Amygdala (tissue), 56 donors: ENCODE measurements at regions not wholly inside any gene's neighbourhood (a gene's known extent, or its start where the extent isn't known, plus 50 kb on each side); places are given as distances from the start of the nearest gene placed in this dataset.
A peak's percentile ranks its signal among the peaks of the same experiment; 100 is the strongest.

Source experiments
- DNase-seq, 56 donors: peaks; one replicate each; lab custom pipeline; 2025; lab: John Stamatoyannopoulos, UW

DNA sequence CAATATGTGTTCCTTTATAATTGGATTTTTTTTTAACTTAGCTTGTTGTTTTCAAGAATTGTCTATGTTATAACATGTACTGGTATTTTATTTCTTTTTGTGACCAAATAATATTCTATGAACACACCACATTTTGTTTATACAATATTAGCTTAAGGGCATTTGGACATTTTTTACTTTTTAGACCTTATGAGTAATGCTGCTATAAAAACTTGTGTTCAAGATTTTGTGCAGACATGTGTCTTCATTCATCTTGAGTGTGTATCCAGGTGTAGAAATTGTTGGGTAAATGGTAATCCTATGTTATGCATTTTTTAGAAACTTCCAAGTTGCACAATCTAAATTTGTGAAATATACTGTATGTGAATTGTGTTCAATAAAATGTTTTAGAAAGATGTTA is 936.7 kb downstream of the CCSER2 start:
- DNase-seq: no peak

DNA sequence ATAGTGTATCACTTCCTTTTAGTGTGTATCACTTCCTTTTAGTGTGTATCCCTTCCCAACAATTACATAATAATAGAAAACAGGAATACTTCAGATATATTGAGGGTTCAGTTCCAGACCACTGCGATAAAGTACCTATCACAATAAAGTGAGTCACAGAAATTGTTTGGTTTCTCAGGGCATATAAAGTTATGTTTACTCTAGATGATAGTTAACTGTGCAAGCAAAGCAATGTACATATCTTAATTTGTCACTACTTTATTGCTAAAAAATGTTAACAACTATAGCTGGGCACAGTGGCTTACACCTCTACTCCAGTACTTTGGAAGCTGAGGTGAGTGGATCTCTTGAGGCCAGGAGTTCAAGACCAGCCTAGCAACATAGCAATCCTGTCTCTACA is 938.4 kb downstream of the CCSER2 start:
- no peak for DNase-seq

DNA sequence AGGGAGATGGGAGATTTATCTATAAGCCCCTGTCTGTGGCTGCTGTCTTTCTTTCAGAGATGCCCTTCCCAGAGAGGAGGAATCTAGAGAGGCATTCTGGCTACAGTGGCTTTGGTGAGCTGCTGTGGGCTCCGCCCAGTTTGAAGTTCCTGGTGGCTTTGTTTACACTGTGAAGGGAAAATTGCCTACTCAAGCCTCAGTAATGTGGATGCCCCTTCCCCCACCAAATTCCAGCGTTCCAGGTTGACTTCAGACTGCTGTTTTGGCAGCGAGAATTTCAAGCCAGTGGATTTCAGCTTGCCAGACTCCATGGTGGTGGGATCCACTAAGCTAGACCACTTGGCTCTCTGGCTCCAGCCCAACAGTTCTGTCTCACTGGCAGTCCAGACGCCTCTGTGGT is 951.6 kb downstream of the CCSER2 start:
- DNase-seq: no peak

DNA sequence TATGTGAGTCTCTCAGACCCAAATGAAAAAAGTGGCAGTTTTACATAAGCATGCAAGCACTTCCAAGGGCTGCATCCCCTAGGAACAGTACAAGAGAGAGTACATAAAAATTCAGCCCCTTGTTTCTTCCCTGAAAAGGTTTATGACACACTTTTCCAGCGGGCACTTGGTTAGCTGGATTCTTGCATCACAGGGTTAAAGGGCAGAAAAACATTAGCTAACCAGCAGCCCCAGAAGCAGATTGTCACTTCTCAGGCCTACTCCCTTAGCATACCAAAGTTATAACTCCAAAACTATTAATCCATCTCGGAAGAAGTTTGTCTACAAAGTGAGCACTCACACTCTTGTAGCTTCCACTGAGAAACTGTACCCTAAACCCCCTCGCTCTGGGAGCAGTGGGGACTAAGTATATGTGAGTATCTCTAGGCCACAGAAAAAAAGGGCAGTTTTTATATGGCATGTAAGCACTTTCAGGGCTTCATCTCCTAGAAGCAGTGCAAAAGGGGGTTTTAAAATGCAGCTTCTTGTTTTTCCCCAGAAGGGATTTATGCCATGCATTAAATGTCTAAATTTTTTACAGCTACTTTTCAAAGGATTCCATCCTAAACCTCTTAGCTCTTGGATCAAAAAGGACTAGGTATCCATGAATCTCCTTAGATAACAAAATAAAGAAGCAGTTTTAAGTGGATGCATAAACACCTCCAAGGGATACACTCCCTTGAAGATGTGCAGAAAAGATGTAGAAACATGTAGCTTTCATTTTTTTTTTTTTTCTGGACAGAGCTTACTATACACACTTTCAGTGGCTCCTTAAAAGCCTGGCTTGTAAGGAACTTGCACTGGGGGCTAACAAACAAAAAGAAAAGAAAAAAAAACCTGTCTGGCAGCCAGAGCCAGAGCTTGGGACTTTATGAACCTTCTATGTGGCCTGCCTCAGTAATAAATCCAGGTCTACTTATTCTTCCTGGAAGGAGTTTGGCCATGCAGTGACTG is 956.7 kb downstream of the CCSER2 start:
- no peak for DNase-seq

DNA sequence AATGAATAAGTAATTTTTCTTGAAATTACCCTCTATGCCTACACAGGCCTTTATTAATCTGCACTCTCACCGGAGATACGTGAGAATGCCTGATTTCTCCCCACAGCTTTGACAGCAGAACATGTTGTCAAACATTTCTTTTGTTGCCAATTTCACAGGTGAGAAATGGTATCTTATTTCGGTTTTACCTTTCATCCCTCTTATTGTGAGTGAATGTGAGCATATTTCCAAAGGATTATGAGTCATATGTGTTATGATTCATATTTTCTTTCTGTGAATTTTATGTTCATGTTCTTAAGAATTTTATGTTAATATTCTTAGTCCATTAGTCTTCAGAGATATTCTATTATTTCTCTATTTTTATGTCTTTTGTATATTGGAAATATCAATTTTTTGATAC is 965.1 kb downstream of the CCSER2 start:
- no peak for DNase-seq

DNA sequence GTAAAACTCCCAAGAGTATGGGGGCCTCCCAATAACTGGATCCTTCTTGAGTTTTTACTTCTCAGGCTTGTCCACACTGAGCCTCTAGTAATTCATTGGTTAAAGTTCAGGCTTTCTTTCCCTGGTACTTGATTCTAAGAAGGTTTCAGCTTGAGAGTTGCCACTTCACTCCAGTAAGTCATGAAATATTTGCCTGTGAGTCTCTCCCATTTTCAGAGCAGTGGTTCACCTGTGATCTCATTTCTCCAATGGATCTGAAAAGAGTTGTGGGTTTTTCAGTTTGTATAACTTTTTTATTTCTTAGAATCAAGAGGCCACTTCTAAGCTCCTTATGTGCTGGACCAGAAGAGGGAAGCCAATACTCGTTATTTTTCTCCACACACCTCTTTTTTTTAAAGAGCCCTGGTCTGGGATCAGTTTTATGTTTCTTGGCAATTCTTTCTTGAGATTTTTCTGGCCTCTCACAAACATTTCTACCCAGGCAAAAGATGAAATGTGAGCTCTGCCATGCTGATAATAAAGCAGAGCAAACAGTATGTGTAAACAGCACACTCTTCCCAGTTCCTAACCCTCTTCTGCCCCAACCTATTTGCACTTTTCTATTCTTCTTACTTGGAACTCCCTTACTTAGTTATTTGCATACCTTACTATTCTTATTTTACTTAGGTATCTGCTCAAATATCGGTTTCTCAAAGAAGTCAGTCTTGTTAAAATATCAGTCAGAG is 983.4 kb downstream of the CCSER2 start:
- DNase-seq: no peak

DNA sequence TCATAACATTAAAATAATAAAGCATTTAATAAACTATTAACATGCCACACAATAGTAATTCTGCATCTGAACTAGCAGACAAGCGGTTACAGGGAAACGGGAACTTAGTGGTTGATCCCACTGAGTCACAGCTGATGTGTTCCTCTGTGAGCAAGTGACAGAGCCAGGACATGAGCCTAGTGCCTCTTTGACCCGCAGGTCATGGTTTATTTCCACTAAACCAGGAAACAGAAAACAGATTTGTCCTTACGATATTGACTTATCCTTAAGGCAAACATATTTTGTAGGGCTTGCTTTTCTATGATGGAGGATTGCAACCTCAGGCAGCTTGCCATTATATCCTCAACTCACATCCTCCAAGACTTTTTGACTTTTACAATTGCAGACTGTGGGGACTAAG is 987.3 kb downstream of the CCSER2 start:
- DNase-seq: no peak

DNA sequence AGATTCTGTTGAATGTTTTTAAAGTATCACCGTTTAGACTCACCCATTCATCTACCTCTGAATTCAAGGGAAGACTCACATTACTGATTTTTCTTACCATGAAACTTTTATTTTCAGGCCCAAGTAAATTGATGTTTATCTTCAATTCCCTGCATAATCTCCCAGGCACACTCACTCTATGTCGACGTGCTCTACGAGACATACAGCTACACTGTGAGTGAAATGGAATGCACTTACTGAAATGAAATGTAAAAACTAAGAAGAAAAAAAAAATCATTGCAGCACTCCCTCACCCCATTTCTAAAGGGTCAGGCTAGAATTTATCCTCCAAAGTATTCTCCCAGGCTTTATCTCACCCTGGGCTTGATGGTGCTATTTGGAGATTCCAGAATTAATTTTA is 987.9 kb downstream of the CCSER2 start:
- no peak for DNase-seq

DNA sequence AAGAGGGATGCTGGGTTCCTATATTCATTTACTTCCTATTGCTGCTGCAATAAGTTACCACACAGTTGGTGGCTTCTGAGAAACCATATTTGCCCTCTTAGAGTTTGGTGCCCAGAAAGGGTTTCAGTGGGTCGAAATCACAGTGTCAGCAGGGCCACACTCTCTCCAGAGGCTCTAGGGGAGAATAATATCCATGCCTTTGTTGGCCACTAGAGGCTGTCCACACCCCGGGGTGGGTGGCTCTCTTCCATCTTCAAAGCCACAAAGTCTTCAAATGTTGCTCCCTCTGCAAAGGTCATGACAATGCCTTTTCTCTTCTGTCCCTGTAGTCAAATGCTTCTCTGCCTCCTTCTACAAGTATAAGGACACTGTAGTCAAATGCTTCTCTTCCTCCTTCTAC is 989.4 kb downstream of the CCSER2 start:
- DNase-seq: no peak

DNA sequence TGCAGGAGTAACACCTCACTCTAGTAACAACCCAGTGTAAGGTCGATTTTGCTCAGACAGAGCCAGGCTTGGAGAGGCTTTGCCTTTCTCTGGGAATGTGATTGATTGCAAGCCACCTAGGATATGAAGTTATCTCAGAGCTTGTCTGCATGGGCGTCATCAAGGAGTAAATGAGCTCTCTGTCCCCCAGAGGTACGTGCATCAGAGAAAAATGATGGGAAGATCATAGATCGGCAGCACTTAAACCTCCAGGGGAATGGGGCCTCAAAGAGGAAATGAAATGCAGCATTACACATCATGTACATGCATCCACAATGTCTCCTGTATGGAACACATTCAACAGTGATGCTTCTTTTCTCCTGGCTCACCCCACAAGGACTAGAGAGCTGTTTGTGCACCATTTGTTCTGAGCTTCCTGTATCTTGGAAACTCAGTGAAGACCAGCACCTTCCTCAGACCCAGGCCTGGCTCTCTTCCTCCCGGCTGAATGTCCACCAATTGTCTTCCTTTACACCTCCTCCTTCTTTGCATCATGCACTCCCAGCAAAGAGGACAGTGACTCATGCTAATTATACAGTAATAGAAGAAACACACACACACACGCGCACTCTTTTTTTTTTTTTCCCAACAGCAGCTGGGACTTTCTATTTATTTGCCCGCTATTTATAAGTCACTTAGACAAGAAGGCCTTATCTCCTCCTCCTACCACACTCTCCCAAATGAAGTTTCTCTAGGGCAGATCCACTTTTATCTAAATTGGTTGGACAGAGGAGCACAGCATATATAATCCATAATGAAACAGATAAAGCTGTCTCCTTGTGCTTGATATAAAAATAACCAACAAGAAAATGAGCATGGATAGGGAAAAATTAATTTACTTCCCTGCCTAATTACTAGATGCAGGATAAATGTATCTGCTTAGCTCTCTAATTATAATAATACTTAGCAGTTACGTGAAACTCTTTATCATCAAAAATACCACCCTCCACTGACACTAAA is 990.7 kb downstream of the CCSER2 start:
- DNase-seq: peak in 24 of 56 donors; percentile 1 to 70 (median 18)

DNA sequence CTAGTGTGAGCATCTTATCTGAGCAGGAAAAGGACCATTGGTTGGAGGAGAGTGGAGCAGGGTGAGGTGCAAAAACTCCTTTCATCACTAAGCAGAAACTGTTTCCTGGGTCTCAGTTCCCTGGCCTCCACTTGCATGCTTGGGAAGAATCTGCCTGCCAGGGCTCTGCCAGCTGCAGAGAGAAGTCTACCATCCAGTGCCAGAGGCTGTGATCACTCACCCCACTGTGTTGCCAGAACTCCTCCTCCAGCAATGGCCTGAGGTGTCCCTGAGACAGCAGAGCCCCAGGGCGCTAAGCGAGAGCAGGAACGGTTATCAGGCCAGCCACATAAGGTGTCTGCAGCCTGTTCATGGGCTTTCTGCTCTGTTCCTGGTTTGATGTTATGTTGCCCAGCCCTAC is 991.4 kb downstream of the CCSER2 start:
- peak in 42 of 56 donors; percentile 1 to 81 (median 36) for DNase-seq

DNA sequence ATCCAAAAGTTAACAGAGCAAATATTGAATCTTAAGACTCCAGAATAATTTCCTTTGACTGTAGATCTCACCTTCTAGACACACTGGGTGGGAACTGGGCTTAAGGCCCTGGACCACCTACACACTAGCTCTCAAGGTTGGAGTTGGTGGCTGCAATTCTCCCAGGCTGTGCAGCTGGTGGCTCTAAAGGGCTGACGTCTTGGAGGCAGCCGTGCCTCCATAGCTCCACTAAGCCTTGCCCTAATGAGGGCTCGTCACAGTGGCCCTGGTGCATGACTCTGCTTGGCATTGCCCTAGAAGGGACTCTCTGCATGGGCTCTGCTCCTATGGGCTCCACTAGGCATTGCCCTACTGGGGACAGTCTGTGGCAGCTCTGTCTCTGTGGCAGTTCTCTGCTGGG is 1005.2 kb downstream of the CCSER2 start:
- DNase-seq: no peak

DNA sequence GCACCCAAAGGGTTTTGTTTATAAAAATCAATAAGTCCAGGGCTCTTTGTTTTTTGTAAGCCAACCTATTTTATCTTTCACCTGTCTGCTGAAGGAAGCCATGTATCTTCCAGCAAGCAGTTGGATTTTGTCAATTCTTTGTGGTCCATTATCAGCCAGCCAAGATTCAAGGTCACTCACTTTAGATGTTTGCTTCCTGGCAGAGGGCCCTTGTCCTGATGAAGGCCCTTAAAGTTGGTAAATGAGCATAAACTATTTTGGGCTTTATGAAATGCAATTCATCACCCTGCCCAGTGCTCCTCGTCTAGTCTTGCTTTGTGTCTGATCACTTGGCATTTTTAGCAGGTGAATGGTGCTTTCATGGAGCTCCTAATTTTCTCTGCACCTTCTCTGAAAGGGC is 1004.2 kb downstream of the GRID1 start:
- DNase-seq: no peak

DNA sequence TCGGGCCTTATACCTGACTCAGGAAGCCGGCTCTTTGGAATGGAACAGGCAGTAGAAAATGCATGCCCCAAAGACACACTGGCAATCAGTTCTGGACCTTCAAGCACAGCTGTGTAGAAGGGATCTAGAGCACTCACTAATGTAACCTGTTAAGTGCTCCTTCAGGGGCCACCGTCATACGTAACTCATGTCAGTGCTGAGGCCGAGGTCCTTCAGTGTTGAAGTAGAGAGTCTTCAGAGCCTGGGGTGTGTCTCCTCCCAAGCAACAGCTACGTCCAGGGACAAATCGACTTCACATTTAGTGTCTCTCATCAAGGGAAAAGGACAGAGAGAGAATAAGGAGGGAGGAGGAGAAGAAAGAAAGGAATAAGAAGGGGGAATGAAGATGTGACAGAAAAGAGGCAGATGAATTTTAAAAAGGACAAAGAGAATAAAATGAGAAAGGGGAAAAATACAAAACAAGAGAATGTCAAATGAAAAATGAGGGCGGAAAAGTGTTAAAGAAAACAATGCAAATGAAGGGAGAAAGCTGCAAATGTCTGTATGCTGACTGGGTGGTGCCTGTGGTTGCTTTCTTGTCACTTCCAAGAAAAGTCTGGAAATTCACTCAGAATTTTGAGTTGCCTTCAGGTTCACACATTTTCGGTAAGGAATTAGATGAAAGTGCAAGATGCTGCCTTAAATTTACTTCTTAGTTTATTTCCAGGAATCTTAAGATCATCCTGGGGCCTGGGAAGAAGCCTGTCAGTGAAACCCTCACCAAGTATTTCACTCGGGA is 989.4 kb downstream of the GRID1 start:
- no peak for DNase-seq

DNA sequence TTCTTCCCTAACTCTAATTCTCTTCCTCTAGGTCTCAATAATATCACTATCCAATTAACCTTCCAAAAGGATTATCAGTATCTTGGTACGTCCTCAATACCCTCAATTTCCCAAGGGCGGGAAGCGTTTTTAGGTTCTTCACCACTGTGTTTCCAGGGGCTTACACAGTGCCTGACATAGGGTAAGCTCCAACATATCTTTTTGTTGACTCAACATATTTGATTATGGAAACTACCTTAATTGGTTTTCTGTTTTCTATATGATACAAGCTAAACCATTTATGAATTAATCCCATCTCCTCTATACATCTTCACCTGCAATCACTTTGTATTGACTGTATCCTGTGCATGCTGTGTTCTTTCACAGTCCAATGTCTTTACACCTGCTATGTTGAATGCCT is 987.3 kb downstream of the GRID1 start:
- DNase-seq: no peak

DNA sequence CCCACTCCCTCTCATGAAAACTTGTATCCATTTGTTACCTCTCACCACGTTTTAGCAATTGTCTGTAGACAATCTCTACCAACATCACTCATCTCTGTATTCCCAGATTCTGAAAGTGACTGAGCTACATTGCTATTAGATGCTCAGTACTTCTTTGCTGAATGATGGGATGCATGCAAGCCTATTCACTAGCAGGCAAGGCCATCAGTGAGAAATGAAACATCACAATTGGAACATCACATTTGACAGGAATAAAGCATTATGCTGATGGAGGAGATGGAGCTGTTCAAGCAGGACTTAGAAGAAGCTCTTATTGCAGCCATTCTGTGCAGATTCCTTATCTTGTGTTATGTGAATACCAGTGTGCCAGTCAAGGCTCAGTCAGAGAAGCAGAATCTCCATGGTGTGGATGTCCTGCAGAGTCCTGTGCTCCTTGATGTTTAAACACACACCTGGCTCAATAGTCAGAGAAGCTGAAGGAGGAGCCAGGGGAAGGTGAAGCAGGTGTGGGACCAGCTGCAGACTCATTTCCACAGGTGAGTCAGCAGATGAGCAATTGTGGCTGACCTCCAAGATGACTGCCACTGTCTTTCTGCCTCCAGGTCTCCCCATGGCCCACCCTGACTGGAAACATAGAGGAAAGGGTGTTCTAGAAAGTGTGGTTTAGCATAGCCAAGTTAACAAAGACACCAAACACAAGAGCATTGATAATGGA is 965.5 kb downstream of the GRID1 start:
- DNase-seq: no peak

DNA sequence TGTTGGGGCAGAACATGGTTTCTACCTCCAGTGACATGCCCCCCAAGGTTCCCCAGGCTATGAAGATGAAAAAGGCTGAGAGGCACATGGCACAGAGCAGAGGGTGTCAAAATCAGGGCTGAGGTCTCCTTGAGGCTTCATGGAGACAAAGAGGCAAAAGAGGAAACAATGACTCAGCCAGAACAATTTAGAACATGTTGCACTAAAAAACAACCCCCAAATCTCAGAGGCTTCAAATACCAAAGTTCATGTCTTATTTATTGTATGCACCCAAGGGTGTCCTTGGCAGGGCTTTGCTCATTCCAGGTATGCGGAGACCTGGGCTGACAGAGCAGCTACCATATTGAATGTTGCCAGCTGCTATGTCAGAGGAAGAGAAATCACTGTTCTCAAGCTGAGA is 964.1 kb downstream of the GRID1 start:
- DNase-seq: no peak

DNA sequence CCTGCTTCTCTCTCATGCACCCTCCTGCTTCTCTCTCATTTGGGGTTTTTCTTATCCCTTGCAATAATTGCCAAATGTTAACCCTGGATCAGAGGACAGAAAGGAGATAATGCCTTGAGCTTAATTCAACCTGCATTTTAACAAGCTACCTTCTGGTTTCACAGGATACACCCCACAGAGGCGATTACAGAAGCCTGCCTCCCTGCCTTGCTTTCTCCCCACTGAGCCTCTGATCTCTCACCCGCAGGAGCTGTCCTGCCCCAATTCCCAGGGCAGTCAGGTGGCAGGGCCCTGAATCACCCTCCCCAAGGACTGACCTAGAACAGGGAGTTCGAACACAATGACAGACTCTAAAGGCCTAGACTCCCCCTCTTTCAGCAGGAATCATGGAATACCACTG is 959.5 kb downstream of the GRID1 start:
- DNase-seq: no peak

DNA sequence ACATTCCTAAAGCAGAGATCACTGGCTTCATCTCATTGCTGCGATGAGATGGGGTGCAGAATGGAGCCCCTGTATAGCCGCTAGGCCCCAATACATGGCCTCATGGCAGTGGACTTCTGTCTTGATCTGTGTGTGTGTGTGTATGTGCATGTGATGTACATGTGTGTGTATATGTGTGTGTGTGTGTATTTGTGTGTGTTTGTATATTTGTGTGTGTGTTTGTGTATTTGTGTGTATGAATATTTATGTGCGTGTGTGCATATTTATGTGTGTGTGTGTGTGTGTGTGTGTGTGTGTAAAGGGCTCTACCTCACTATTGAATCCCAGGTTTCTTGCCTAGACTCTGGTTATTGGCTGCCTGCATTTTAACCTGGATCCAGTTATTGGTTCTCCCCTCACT is 958.2 kb downstream of the GRID1 start:
- DNase-seq: no peak
